Embryonic facial prominence (tissue), 1 donor: ENCODE measurements at regions not wholly inside any gene's neighbourhood (a gene's known extent, or its start where the extent isn't known, plus 50 kb on each side); places are given as distances from the start of the nearest gene placed in this dataset.
"Not testable (repeated sequence)": the region's sequence is repeated elsewhere in the genome, so short reads cannot be mapped to it uniquely, and the experiment has no call there.

Experiments used
- DNase-seq: peaks from one replicate; pipeline ENCODE4 v3.0.0-alpha.2; 2016; ENCODE audit errors: extremely low spot score

- no peak for DNase-seq
Observed at GRCh38 chr5:168142402-168142801, 149.0 kb upstream of the WWC1 start.

- not testable (repeated sequence) for DNase-seq
Observed at GRCh38 chr5:168143521-168143920, 147.9 kb upstream of the WWC1 start.

GRCh38 chr5:168147106-168147505 is 144.3 kb upstream of the WWC1 start:
- no peak for DNase-seq

GRCh38 chr5:168147568-168148360 is 143.7 kb upstream of the WWC1 start:
- peak; percentile 54 for DNase-seq

GRCh38 chr5:168151041-168151440 is 140.4 kb upstream of the WWC1 start:
- DNase-seq = no peak

- DNase-seq = no peak
Observed at GRCh38 chr5:168152660-168153059, 138.8 kb upstream of the WWC1 start.

GRCh38 chr5:168153263-168153875 is 138.1 kb upstream of the WWC1 start:
- no peak for DNase-seq

- DNase-seq = no peak
Observed at GRCh38 chr5:168153876-168154270, 137.6 kb upstream of the WWC1 start.

- no peak for DNase-seq
Observed at GRCh38 chr5:168155585-168155984, 135.9 kb upstream of the WWC1 start.

- DNase-seq = no peak
Observed at GRCh38 chr5:168156170-168156569, 135.3 kb upstream of the WWC1 start.

GRCh38 chr5:168157141-168157540 is 134.3 kb upstream of the WWC1 start:
- no peak for DNase-seq

- DNase-seq = no peak
Observed at GRCh38 chr5:168159425-168159824, 132.0 kb upstream of the WWC1 start.

GRCh38 chr5:168162464-168162863 is 129.0 kb upstream of the WWC1 start:
- no peak for DNase-seq

GRCh38 chr5:168163966-168164365 is 127.5 kb upstream of the WWC1 start:
- DNase-seq = no peak

- DNase-seq = no peak
Observed at GRCh38 chr5:168165221-168165914, 126.1 kb upstream of the WWC1 start.

GRCh38 chr5:168165977-168166376 is 125.5 kb upstream of the WWC1 start:
- no peak for DNase-seq

- no peak for DNase-seq
Observed at GRCh38 chr5:168167338-168167737, 124.1 kb upstream of the WWC1 start.

GRCh38 chr5:168168978-168169698 is 122.3 kb upstream of the WWC1 start:
- no peak for DNase-seq

- DNase-seq = no peak
Observed at GRCh38 chr5:168169791-168170190, 121.7 kb upstream of the WWC1 start.

- DNase-seq = no peak
Observed at GRCh38 chr5:168171901-168172759, 119.3 kb upstream of the WWC1 start.

GRCh38 chr5:168172760-168173223 is 118.7 kb upstream of the WWC1 start:
- DNase-seq = no peak
